H1 (cell line): ENCODE measurements at regions not wholly inside any gene's neighbourhood (a gene's known extent, or its start where the extent isn't known, plus 50 kb on each side); places are given as distances from the start of the nearest gene placed in this dataset.

ENCODE experiments used
- CTCF ChIA-PET: fragments of 300-600 bp; sonication (Branson Sonifier 250); formaldehyde crosslinking; loops from one replicate; lab custom pipeline; 2021; ENCODE audit not compliant: partially characterized antibody; lab: Charles Lee
- POLR2A ChIA-PET: fragments of 300-600 bp; sonication (Branson Sonifier 250); formaldehyde crosslinking; loops from one replicate; lab custom pipeline; 2021; ENCODE audit warnings: inconsistent platforms; ENCODE audit not compliant: partially characterized antibody; lab: Charles Lee
- DNase-seq, 2 experiments: peaks; one replicate each; pipeline versions ENCODE4 v3.0.0 to v3.0.0-alpha.2; 2010 to 2022; ENCODE audit warnings: low spot score in 2 of 2, low read depth in 1 of 2, mixed read lengths in 1 of 2
- FAIRE-seq: peaks from 2 replicates; lab custom pipeline; 2011; peaks lifted over from hg19 to GRCh38; lab: Jason Lieb, UNC
- H2AFZ ChIP-seq: 2 replicates; pipeline ENCODE4 v1.8.1; 2012; ENCODE audit warnings: low read length, inconsistent platforms
- H2AK5ac ChIP-seq: 2 replicates; pipeline ENCODE4 v1.6.1; 2013; ENCODE audit warnings: low read depth, low read length
- H2BK120ac ChIP-seq: replicated peaks from 2 replicates; pipeline ENCODE3; 2013; ENCODE audit warnings: low read depth, low read length, inconsistent platforms
- H2BK12ac ChIP-seq: 2 replicates; pipeline ENCODE4 v1.6.1; 2013; ENCODE audit warnings: low read depth, low read length
- H2BK15ac ChIP-seq: 2 replicates; pipeline ENCODE4 v1.6.1; 2013; ENCODE audit warnings: low read length
- H2BK20ac ChIP-seq: 2 replicates; pipeline ENCODE4 v1.6.1; 2013; ENCODE audit warnings: low read length
- H2BK5ac ChIP-seq: 2 replicates; pipeline ENCODE4 v1.6.1; 2013; ENCODE audit warnings: low read depth, low read length
- H3K14ac ChIP-seq: 2 replicates; pipeline ENCODE4 v1.6.1; 2013; ENCODE audit warnings: inconsistent platforms; ENCODE audit not compliant: insufficient read length
- H3K18ac ChIP-seq: 2 replicates; pipeline ENCODE4 v1.6.1; 2013; ENCODE audit warnings: low read length; ENCODE audit errors: extremely low read depth
- H3K23ac ChIP-seq: 2 replicates; pipeline ENCODE4 v1.6.1; 2013; ENCODE audit warnings: inconsistent platforms; ENCODE audit not compliant: insufficient read length
- H3K23me2 ChIP-seq: 2 replicates; pipeline ENCODE4 v1.6.1; 2013; ENCODE audit warnings: low read depth, low read length
- H3K27ac ChIP-seq: 2 replicates; pipeline ENCODE4 v1.6.1; 2011; ENCODE audit warnings: low read depth, low read length, inconsistent platforms
- H3K27me3 ChIP-seq, 4 experiments: replicated peaks in 1 of 4; 1 replicate in 1 of 4; 2 replicates in 3 of 4; pipeline versions ENCODE4 v1.6.1 to v1.8.1; 2011 to 2013; ENCODE audit warnings: low read length in 3 of 4, mild to moderate bottlenecking in 3 of 4, inconsistent platforms in 2 of 4, mixed read lengths in 2 of 4, moderate library complexity in 1 of 4; ENCODE audit not compliant: control insufficient read depth in 3 of 4, insufficient read depth in 3 of 4; ENCODE audit errors: extremely low read depth in 1 of 4
- H3K36me3 ChIP-seq, 4 experiments: 2 replicates each; pipeline versions ENCODE4 v1.6.1 to v1.8.1; 2011 to 2013; ENCODE audit warnings: mild to moderate bottlenecking in 4 of 4, low read length in 3 of 4, moderate library complexity in 2 of 4, control low read depth in 1 of 4, inconsistent platforms in 1 of 4; ENCODE audit not compliant: insufficient read depth in 4 of 4, control insufficient read depth in 2 of 4
- H3K4ac ChIP-seq: replicated peaks from 2 replicates; pipeline ENCODE3; 2013; ENCODE audit warnings: low read length, low read depth, mixed read lengths, inconsistent platforms; ENCODE audit not compliant: insufficient read length
- H3K4me1 ChIP-seq, 4 experiments: replicated peaks in 1 of 4; 1 replicate in 1 of 4; 2 replicates in 3 of 4; pipeline versions ENCODE4 v1.6.1 to v1.8.1; 2011 to 2013; ENCODE audit warnings: low read length in 3 of 4, inconsistent platforms in 2 of 4, mixed read lengths in 1 of 4; ENCODE audit not compliant: insufficient read depth in 4 of 4, control insufficient read depth in 3 of 4
- H3K4me2 ChIP-seq, 2 experiments: 2 replicates each; pipeline versions ENCODE4 v1.6.1 to v1.8.1; 2011 to 2013; ENCODE audit warnings: low read depth in 2 of 2, low read length in 2 of 2, control low read depth in 1 of 2, inconsistent platforms in 1 of 2, mild to moderate bottlenecking in 1 of 2; ENCODE audit not compliant: insufficient read depth in 1 of 2
- H3K4me3 ChIP-seq, 4 experiments: fragments of 200-600, 300-600 bp in 1 of 4; sonication (generic), shearing (Covaris generic), sonication (Bioruptor Twin) in 1 of 4; 2 replicates each; pipeline versions ENCODE4 v1.5.1 to v1.8.1; 2011 to 2016; ENCODE audit warnings: low read length in 4 of 4, low read depth in 3 of 4, control low read depth in 2 of 4, inconsistent platforms in 2 of 4, mild to moderate bottlenecking in 2 of 4, mixed read lengths in 1 of 4, moderate library complexity in 1 of 4; ENCODE audit not compliant: insufficient read depth in 2 of 4; ENCODE audit errors: extremely low read depth in 1 of 4
- H3K56ac ChIP-seq: replicated peaks from 2 replicates; pipeline ENCODE3; 2013; ENCODE audit warnings: low read depth, mild to moderate bottlenecking, mixed read lengths, low read length, inconsistent platforms; ENCODE audit not compliant: insufficient read length
- H3K79me1 ChIP-seq: 2 replicates; pipeline ENCODE4 v1.6.1; 2013; ENCODE audit warnings: low read depth, low read length, control low read depth
- H3K79me2 ChIP-seq, 2 experiments: 2 replicates each; pipeline versions ENCODE4 v1.6.1 to v1.8.1; 2012 to 2013; ENCODE audit warnings: low read length in 2 of 2, mild to moderate bottlenecking in 2 of 2, inconsistent platforms in 1 of 2; ENCODE audit not compliant: insufficient read depth in 2 of 2, control insufficient read depth in 1 of 2
- H3K9ac ChIP-seq, 4 experiments: replicated peaks in 1 of 4; 1 replicate in 1 of 4; 2 replicates in 3 of 4; pipeline versions ENCODE4 v1.6.1 to v1.8.1; 2011 to 2013; ENCODE audit warnings: low read depth in 3 of 4, low read length in 3 of 4, control low read depth in 2 of 4, mild to moderate bottlenecking in 2 of 4, moderate library complexity in 2 of 4, inconsistent platforms in 1 of 4; ENCODE audit errors: extremely low read depth in 1 of 4
- H3K9me3 ChIP-seq, 2 experiments: 2 replicates each; pipeline versions ENCODE4 v1.6.1 to v1.8.1; 2012 to 2013; ENCODE audit warnings: mild to moderate bottlenecking in 2 of 2, moderate library complexity in 2 of 2, control low read depth in 1 of 2, inconsistent platforms in 1 of 2, low read depth in 1 of 2, low read length in 1 of 2, mixed read lengths in 1 of 2; ENCODE audit not compliant: insufficient read depth in 2 of 2
- H4K20me1 ChIP-seq, 2 experiments: replicated peaks in 1 of 2; 2 replicates each; pipeline versions ENCODE3 to v1.8.1; 2011 to 2013; ENCODE audit warnings: inconsistent platforms in 2 of 2, low read length in 2 of 2, mild to moderate bottlenecking in 1 of 2; ENCODE audit not compliant: insufficient read depth in 2 of 2, control insufficient read depth in 1 of 2
- H4K5ac ChIP-seq: 2 replicates; pipeline ENCODE4 v1.6.1; 2013; ENCODE audit warnings: low read length, low read depth, mixed read lengths, inconsistent platforms; ENCODE audit not compliant: insufficient read length
- H4K8ac ChIP-seq: 2 replicates; pipeline ENCODE4 v1.8.0; 2013; ENCODE audit warnings: mild to moderate bottlenecking, moderate library complexity, low read length, inconsistent platforms; ENCODE audit not compliant: insufficient read depth; ENCODE audit errors: extremely low read depth
- H4K91ac ChIP-seq: replicated peaks from 2 replicates; pipeline ENCODE3; 2013; ENCODE audit warnings: low read length, mixed read lengths, inconsistent platforms; ENCODE audit not compliant: insufficient read length
- CBX8 ChIP-seq: fragments of 300-800, 300-1000 bp; sonication (generic); IDR thresholded peaks from 2 replicates; pipeline ENCODE4 v1.7.1; 2016; ENCODE audit warnings: low read depth, low read length, borderline replicate concordance
- EGR1 ChIP-seq: IDR thresholded peaks from 2 replicates; pipeline ENCODE4 v1.6.1; 2011; ENCODE audit warnings: low read depth, low read length, borderline replicate concordance
- MAFK ChIP-seq: IDR thresholded peaks from 2 replicates; pipeline ENCODE4 v1.6.1; 2012; ENCODE audit warnings: low read depth, mild to moderate bottlenecking, improper control_type of control experiment, low read length
- NRF1 ChIP-seq: IDR thresholded peaks from 2 replicates; pipeline ENCODE4 v1.6.1; 2011; ENCODE audit warnings: mild to moderate bottlenecking, low read depth, low read length, improper control_type of control experiment
- RBBP5 ChIP-seq: IDR thresholded peaks from 2 replicates; pipeline ENCODE4 v1.7.1; 2012; ENCODE audit warnings: low read depth, mild to moderate bottlenecking, inconsistent platforms, low read length, moderate library complexity, borderline replicate concordance
- SAP30 ChIP-seq: fragments of 300-600 bp; sonication (generic); IDR thresholded peaks from 2 replicates; pipeline ENCODE4 v1.7.1; 2012; ENCODE audit warnings: low read length, moderate library complexity, mild to moderate bottlenecking, inconsistent platforms; ENCODE audit not compliant: insufficient read depth, insufficient replicate concordance
- SRF ChIP-seq: IDR thresholded peaks from 2 replicates; pipeline ENCODE4 v1.6.1; 2011; ENCODE audit warnings: mild to moderate bottlenecking, low read depth, low read length, moderate library complexity
- TCF12 ChIP-seq: IDR thresholded peaks from 2 replicates; pipeline ENCODE4 v1.6.1; 2011; ENCODE audit warnings: low read depth, mild to moderate bottlenecking, low read length
- ZNF274 ChIP-seq: IDR thresholded peaks from 2 replicates; pipeline ENCODE4 v1.7.0; 2012; ENCODE audit warnings: low read length, borderline replicate concordance; ENCODE audit errors: extremely low read depth
- WGBS, 2 experiments: shearing (Covaris generic) in 1 of 2; methylation state at CpG; one replicate each; pipeline versions ENCODE4 v1.1.6 to v1.1.7; 2013 to 2015; ENCODE audit warnings: low lambda C conversion rate in 2 of 2, mixed read lengths in 2 of 2, inconsistent platforms in 1 of 2, low coverage in 1 of 2, missing lambda C conversion rate in 1 of 2; ENCODE audit not compliant: insufficient replicate concordance in 2 of 2, insufficient coverage in 1 of 2, insufficient read length in 1 of 2; ENCODE audit errors: extremely low coverage in 1 of 2, missing lambda C conversion rate in 1 of 2; 5-methylcytosine and 5-hydroxymethylcytosine counted together
- TF ChIP-seq, protein P1 (sequence below), 3 experiments: IDR thresholded peaks; 1 replicate in 2 of 3; 2 replicates in 1 of 3; pipeline versions ENCODE4 v1.5.1 to v1.6.1; 2011; ENCODE audit warnings: low read length in 3 of 3, mild to moderate bottlenecking in 3 of 3, inconsistent platforms in 2 of 3, low read depth in 1 of 3, moderate library complexity in 1 of 3; ENCODE audit not compliant: insufficient read depth in 1 of 3; ENCODE audit errors: control extremely low read depth in 1 of 3

DNA sequence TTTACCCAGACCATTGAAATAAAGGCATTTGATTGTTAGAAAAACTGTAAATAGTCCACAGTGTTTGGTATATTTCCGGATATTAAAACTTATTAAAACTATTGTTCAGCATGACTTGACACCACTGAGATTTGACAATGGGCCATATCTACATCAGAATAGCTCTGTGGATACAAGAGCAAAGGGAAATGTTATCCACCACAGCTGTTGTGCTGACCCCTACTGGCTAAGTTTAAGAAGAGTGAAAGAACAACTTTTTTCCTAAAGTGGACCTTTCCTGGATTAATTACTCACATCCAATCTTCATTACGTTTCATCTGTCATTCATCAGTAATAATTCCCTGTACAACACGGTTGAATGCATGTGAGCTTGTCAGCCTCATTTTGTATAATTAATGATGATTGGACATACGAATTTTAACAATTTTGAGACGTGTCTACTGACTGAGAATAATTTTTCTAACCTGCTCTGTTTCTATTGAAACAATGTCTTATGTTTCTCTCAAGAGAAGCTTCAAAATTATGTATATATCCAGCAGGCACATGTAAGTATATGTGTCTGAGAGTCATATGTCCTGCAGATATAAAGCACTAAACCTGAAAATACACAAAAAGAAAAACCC, 1952.6 kb downstream of the MAT2B start:
- Histone ChIP-seq H3K79me2 (no peaks in the 10 kb centered on the region), H2BK5ac (no peak overlapping the region), H3K14ac (no peak overlapping the region), H2BK12ac (no peak overlapping the region), H4K20me1 (no peaks in the 10 kb centered on the region), H2AFZ (no peak overlapping the region), H3K36me3 (no peaks in the 10 kb centered on the region), H3K9me3 (no peaks in the 10 kb centered on the region; a peak in 1 of 4 replicates), H3K79me1 (no peaks in the 10 kb centered on the region), H3K27ac (no peak overlapping the region), H2BK120ac (no peak overlapping the region), H3K4me2 (no peak overlapping the region), H3K23ac (no peak overlapping the region), H4K8ac (no peak overlapping the region), H2BK20ac (no peak overlapping the region), H3K4ac (no peak overlapping the region), H4K5ac (peak overlapping the region; percentile 93), H2BK15ac (no peak overlapping the region), H3K18ac (no peak overlapping the region; the same call in 1 of the 2 replicates), H2AK5ac (no peak overlapping the region), H3K27me3 (no peaks in the 10 kb centered on the region), H3K23me2 (no peaks in the 10 kb centered on the region), H3K4me1 (peaks cover 0 to 8% (median 0%) of the 10 kb centered on the region in 4 experiments; a peak in 1 of 7 replicates), H3K4me3 (no peak overlapping the region; a peak in 1 of 8 replicates), H4K91ac (no peak overlapping the region), H3K9ac (no peak overlapping the region), H3K56ac (no peak overlapping the region)
- 27% methylated on average over 5 of the region's 5 CpGs; no CpG with 5 or more reads in 1 of the 2 experiments for WGBS, 2 experiments
- ChIA-PET CTCF (interaction anchor here (0.8 to 1.3 kb wide), 10 partner anchors 9 to 1550 kb away, joined by 3 to 5 read pairs (median 3); no protein-coding TSS in a partner anchor), POLR2A (no interaction called here)
- peak in 1 of 2 experiments; percentile 9 for DNase-seq
- FAIRE-seq, result peak; percentile 99
- TF ChIP-seq SAP30 (no peak), TCF12 (peak; percentile 80; the same call in 1 of the 2 replicates), CBX8 (no peak), RBBP5 (no peak), MAFK (peak; percentile 16; the same call in 1 of the 2 replicates), EGR1 (no peak), SRF (no peak), ZNF274 (no peak), NRF1 (no peak)
- TF ChIP-seq, protein P1, sequence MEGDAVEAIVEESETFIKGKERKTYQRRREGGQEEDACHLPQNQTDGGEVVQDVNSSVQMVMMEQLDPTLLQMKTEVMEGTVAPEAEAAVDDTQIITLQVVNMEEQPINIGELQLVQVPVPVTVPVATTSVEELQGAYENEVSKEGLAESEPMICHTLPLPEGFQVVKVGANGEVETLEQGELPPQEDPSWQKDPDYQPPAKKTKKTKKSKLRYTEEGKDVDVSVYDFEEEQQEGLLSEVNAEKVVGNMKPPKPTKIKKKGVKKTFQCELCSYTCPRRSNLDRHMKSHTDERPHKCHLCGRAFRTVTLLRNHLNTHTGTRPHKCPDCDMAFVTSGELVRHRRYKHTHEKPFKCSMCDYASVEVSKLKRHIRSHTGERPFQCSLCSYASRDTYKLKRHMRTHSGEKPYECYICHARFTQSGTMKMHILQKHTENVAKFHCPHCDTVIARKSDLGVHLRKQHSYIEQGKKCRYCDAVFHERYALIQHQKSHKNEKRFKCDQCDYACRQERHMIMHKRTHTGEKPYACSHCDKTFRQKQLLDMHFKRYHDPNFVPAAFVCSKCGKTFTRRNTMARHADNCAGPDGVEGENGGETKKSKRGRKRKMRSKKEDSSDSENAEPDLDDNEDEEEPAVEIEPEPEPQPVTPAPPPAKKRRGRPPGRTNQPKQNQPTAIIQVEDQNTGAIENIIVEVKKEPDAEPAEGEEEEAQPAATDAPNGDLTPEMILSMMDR (IDR thresholded peaks at IDR 0.05; ENCODE audit: control extremely low read depth in 1 of 3, insufficient read depth in 1 of 3, low read depth in 1 of 3, low read length in 3 of 3), result peak in 2 of 3 experiments; percentile 59 to 78; a peak in 3 of 4 replicates
